CMK (cell line): ENCODE measurements at regions not wholly inside any gene's neighbourhood (a gene's known extent, or its start where the extent isn't known, plus 50 kb on each side); places are given as distances from the start of the nearest gene placed in this dataset.

Experiments used
- DNase-seq: peaks from one replicate; pipeline ENCODE4 v3.0.0-alpha.2; 2010; ENCODE audit warnings: low read depth

DNA sequence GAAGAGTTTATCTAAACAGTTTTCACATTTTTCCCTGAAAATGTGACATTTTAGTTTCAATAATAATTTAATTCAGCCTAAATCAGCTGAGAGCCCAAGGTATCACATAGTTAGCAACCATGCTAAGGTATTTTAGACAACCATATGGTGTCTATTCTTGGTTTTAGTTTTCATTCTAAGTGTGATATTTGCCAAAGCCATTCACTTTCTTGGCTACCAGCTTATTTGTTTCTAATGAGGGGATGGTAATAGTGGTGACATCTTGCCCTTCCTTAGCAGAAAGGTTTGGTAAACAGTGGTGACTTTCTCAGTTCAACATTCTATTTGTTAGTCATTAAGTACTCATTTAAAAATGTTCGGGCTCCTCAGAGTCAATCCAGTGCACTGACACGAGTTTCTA, 854.9 kb upstream of the HTR2C start:
- no peak for DNase-seq

DNA sequence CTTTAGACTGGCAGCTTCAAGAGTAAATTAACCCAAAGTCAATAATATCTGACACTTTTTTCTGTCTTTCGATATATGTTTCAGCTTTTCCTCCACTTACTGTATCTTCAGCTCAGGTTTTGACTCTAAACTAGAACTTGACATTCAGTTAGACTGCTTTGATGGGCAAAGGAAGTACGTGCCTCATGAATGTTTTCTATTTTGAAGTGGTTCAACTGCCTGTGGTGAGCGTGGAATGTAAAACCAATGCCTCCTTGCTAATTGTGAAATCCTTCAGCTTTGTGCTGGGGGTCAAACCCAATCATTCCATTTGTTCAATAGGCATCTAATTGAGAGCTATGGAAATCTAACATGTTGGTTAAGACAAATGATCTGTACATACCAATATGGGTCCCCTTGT, 857.0 kb upstream of the HTR2C start:
- no peak for DNase-seq

DNA sequence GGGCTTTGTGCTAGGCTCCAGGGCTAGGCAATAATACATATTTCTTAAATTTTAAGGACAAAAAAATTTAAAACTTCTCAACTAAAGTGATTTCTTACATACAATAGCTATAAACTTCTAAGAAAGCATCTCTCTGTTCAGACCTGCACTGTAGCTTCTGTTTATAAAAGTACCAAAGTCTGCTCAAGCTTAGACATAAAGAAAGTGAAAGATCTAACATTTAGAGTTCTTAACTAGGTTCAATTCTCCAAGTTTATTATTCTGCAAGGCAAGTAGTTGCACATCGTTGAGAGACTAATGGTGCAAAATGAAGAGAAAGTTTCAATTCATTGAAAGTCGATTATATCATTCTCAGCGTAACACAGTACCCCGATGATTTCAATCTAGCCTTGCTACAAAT, 857.4 kb upstream of the HTR2C start:
- no peak for DNase-seq

DNA sequence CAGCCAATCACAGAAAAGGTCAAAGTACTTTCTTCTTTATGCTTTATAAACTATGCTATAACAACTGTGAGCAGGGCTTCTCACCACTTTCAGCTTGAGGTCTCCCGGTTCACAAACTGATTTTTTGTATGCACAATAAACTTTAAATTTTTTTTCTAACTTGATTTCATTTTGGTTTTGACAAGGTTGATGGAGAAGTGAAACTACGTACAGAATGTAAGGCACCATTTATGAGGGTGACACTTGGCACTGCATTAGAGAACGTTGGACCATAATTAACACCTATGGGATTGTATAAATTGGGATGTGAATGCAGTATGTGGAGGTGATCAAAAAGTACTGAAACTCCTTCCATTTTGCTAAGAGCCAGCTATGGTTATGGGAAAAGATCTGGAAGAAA, 857.9 kb upstream of the HTR2C start:
- DNase-seq, result no peak

DNA sequence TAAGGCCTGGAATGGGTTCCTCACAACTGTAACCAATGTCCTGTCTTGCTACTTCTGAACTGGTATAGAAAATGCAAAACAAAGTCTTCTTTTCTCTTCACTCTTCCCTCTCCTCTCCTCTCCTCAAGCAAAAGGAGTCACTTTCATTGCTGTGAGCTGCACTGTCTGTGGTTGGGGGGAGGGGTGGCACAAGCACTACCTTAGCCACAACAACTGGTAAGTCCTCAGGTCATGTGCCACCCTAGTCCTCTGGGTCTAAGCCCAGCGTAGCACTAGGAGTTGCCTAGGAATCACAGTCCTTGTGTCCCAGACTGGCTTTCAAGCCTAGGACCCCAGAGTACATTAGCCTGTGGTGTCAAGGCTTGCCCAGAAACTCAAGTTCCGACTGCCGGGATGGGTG, 859.3 kb upstream of the AMOT start:
- DNase-seq, result no peak

DNA sequence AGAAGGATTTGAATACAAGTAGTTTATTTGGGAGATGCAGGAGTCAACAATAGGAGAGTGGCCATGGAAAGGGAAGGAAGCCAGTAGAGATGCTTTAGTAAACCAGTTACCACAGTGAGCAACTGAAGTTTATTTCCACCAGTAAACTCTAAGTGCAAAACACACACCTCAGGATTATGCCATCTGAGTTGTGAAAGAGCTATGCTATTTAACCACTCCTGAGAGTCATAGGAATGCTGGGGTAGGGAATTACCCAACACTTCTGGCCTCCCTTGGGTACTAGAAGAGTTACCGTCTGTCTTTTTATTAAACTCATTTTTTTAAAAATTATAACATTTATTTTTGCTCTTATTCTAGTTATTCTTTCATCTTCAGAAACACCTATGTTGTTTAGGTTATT, 834.6 kb upstream of the AMOT start:
- no peak for DNase-seq

DNA sequence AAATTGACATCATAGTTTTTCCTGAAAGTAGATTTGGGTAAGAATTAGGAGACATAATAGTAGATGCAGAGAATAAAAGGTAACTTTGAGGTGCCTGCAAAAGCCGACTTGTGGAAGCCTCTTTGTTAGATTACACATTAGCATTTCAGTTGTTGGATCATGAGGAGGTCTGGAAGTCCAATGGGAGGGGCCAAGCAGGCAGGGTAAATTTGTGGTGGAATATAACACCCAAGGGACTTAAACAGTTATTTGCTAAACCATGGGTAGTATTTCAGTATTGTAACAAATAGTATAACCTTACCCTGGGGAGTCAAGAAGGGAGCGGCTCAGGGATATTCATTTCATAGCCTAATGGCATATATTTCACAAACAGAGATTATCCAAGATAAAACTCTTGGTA, 810.7 kb upstream of the AMOT start:
- DNase-seq, result no peak

DNA sequence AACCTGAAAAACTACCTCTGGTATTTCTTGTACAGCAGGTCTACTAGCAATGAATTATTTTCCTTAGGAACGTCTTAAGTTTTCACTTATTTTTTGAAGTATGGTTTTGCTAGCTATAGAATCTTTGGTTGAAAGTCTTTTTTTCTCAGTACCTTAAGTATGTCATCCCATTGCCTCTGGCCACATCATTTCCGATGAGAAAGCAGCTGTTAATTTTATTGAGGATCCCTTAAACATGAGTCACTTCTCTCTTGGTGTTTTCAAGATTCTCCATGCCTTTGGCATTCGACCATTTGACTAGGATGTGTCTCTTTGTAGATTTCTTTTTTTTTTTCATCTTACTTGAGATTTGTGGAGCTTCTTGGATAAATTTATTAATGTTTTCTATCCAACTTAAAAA, 803.8 kb upstream of the AMOT start:
- DNase-seq, result no peak

DNA sequence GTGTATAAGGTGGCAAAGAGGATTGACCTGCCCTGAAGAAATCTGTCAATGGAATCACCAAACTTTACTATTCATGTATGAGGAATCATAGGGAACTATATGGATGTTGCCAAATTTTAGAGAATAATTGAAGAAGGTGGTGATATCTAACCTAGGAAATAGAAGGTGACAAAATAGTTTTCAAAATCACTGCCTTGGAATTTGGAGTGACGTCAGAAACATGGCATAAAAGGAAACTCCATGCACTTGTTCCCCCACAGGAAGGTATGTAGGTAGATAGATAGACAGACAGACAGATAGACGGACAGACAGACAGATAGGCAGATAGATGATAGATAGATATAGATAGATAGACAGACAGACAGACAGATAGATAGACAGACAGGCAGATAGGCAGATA, 793.9 kb upstream of the AMOT start:
- DNase-seq, result no peak

DNA sequence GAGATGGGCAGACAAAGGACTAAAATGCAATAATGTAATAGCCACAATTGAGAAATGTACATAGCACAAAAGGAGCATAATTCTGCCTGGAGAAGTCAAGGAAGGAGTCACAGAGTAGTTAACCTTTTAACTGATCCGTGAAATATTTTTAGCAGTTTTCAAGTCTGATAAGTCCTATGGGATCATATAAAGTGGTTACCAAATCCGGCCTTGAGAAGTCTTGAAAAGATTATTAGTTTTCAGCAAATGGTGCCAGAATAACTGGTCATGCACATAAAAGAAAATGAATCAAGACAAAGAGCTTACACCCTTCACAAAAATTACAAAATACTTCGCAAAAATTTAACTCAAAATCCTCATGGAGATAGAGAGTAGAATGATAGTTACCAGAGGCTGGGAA, 788.7 kb upstream of the AMOT start:
- no peak for DNase-seq

DNA sequence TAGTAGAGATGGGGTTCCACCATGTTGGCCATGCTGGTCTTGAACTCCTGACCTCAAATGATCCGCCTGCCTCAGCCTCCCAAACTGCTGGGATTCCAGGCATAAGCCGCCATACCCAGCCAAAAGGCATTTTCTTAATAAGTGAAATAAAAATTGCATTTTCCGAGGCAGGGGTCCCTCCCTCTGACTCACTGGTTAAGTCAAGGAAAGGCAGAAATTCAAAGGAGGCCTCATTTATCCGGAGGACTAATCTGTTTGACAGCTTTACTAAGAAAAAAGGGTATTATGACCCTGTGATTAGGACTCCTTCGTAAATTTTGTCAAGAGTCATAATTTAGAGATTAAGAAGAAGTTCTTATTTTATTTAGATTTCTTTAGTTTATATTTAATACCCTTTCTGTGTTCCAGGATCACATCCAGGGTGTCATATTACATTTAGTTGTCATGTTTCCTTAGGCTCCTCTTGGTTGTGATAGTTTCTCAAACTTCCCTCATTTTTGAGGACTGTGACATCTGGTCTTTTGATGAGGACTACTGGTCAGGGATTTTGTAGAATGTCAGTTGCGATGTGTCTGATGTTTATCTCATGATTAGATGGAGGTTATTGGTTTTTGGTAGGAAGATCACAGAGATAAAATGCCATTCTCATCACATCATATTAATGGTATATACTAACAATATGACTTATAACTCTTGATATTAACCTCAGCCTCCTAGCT, 753.7 kb upstream of the AMOT start:
- DNase-seq, result no peak

DNA sequence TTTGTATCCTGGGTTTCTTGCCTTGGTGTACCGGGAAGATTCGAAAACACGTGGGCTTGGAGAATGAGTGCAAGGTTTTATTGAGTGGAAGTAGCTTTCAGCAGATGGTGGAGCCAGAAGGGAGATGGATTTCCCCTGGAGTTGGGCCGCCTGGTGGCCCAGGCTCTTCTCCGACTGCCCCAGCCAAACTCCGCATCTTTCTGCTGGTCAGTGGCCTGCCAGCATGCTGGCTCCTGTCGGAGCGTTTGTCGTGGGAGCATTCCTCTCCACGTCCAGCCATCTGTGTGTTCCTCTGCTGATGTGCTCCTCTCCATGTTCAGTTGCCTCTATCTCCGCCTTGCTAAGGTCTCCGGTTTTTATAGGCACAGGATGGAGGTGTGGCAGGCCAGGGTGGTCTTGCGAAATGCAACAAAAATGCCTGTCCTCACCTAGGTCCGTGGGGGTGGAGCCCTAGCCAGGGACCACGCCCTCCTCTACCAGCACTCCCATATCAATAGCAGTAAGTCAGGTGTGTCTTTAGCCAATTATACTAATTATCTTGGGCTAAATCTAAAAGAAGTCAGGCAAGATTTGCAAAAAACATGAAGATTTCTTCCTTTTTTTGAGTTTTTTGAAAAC, 745.8 kb upstream of the AMOT start:
- DNase-seq, result no peak

DNA sequence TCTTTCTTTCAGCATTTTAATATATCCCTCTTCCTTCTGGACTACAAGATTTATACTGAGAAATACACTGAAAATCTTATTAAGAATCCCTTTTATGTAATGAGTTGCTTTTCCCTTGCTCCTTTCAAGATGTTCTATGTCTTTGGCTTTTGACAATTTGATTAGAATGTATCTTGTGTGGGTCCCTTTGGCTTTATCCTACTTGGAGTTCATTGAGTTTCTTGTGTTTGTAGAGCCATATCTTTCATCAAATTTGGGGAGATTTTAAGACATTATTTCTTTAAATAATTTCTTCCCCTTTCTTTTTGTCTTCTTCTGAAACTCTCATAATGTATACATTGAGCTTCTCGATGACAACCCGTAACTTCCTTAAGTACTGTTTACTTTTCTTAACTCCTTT, 739.9 kb upstream of the AMOT start:
- DNase-seq, result no peak

DNA sequence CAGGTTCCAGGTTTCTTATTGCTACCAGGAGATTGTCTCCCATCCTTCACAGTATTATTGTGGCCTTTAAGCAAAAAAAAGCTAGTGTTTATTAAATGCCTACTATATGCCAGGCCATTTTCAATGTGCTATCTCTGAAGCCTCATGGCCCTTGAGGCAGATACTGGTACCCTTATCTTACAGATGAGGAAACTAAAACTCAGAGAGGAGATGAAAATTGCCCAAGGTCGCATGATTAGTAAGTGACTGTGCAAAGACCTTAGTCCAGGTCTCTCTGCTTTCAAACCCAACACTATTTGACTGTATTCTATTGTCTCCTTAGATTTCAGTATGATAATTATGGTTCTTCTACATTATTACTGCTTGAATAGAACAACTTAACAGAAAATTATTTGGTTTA, 717.9 kb upstream of the AMOT start:
- DNase-seq, result no peak

DNA sequence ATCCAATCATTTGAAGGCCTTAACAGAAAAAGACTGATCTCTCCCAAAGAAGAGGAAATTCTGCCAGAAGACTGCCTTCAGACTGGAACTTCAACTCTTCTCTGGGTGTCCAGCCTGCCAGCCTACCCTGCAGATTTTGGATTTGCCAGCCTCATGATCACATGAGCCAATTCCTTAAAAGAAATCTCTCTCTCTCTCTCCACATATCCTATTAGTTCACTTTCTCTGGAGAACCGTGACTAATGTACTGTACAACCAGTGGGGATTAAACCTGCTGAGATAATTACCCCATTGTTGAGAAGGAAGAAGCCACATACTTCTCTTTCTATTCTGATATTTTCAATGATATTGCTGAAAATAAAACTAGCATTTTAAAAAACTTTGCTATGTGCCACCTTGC, 711.3 kb upstream of the AMOT start:
- DNase-seq, result no peak

DNA sequence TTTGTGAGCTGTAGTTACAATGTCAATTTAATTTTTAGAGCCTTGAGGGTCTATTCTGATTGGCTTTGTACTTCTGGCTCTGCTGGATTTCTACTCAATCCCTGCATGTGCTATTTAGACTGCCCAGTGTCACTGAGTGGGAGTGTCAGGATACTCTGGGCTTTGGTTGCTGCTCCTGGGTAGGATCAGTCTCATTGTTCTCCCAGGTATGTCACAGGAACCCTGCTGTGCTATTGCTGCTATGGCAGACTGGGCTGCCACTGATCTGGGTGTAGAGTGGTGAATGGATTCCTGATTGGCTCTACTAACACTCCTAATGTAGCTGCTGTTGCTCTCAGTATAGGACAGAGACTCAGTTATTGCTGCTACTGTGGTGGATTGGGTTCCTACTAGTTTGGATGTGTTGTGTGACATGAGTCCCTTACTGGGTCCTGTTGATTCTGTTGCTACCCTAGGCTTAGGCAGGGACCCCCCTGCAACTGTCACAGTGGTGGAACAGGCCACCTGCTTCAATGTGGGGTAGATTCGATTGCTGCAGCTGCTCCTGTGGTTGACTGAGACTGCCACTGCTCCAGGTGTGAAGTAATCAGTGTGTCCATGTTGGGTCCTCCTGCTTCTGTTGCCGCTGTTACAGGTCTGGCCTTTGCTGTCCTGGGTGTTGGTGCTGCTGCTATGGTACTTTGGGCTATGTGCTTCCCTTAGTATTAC, 707.8 kb upstream of the AMOT start:
- no peak for DNase-seq

DNA sequence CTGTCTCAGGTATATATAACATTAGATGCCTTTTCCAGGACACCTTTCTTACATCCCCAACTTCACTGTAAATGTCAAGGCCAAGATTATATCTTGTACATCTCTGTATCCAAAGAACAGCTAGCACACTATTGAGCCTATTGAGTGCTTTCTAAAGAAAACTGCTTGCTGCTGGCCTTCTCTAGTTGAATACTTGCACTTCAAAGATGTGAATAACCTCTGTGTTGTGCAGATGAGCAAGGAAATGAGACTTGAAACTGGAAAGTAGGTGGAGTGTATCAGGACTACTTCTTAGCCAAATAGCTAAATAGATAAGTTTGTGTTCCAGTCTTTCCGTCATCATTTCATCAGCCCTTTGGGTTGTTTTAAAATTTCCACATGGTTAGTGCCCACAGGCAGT, 704.4 kb upstream of the AMOT start:
- no peak for DNase-seq

DNA sequence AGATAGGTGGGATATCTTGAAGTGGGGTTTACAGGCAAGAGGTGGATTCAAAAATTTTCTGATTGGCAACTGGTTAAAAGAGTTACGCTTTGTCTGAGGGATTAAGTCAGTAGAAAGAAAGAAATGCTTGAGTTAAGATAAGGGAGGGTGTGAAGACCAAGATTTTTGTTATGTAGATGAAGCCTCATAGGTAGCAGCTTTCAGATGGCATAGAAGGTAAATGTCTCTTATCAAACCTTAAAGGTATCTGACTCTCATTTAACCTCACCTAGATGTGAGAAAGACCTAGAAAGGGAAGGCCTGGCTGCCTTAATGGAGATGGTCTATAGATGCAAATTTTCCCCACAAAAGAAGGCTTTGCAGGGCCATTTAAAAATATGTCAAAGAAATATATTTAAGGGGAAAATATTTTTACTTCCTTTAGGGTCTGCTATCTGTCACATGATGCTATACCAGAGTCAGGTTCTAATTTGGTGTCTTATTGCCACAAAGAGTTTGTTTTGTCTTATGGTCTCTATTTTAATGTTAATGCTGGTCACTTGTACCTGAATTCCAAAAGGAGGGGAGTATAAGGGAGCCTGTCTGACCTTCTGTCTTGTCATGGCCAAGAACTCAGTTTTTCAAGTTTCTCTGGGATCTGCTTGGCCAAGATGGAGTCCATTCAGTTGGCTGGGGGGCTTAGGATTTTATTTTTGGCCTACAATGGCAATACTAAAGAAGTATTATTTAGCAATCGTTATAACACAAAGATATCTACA, 699.1 kb upstream of the AMOT start:
- DNase-seq, result no peak

DNA sequence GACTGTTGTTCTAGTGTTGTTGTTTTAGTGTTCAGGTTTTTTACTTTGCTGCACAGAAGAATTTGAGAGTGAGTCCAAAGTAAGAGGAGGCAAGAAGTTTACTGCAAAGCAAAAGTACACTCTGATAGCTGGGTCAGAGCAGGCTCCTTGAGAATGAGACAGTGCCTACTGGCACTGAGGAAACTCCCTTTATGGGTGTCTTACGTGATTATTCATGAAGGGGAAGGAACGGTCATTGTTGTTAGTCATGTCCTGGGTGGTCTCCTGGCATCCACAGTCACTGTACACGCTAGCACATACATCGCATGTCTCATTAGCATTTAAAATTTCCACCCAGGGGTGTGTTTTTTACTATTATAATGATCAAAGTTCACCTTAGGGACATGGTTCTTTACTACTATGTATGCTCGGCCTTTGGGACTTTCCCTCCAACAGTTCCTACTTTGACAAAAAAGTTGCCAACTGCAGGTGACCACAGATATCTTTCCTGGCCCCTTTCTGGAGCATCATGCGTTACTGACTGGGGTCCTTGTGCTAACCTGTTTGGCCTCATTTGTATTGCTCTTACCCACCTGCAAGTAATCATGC, 688.9 kb upstream of the AMOT start:
- DNase-seq, result no peak

DNA sequence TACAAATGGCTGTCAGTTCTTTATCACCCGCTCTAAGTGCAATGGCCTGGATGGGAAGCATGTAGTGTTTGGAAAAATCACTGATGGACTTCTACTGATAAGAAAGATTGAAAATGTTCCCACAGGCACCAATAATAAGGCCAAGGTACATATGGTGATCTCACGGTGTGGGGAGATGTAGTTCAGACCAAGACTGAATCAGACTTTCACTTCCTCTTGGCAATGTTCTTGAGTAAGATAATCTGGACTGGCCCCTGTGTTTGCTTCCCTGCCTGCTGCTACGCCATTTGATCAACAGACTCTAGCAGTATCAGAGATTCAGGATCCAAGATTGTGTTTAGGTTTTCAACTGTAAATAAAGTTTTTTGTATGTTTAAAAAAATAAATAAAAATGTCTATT, 682.2 kb upstream of the AMOT start:
- DNase-seq, result no peak

DNA sequence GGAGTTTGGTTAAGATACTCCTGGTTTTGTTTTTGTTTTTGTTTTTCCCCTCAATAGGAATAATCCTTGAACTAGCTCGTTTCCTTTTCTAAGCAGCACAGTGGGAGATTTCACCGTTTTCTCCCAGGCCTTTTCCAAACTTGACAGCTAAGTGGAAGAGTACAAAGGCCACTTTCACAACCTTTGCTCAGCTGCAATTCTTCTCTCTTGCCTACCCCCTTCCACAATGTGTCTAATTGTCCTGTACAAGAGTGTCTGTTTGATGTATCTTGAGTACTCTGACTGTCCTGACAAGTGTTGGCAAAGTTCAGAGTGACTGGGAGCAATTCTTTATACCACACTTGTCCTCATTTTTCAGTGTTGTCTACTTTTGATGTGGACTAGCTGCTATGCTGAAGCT, 674.3 kb upstream of the AMOT start:
- DNase-seq, result no peak

DNA sequence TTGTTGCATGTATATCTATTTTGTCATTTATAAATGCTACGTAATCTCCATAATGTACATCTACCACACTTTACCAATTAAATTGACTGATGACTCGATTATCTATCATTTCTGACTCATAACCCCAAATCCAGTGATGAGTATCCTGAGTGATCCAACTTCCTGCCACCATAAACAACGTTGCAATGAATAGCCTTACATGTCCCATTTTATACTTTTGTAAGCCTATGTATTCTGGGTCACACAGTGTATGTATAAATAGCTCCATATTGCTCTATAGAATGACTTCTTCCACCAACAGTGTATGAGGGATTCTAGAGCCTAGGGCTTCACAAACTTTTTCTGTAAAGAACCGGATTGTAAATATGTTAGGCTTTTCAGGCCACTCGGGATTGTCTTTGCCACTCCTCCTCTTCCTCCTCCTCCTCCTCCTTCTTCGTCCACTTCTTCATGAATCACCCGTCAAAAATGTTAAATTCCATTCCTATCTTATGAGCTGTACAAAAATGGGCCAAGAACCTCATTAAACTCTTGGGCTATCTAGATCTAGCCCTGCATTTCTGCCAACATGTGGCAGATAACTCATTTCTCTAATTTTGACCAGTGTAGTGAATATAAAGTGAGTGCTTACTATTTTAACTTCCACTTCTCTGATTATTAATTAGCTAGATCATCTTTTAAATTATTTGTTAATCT, 672.2 kb upstream of the AMOT start:
- DNase-seq, result no peak
